Fibroblast of pulmonary artery (primary cell): ENCODE measurements at regions not wholly inside any gene's neighbourhood (a gene's known extent, or its start where the extent isn't known, plus 50 kb on each side); places are given as distances from the start of the nearest gene placed in this dataset.
"Not testable (repeated sequence)": the region's sequence is repeated elsewhere in the genome, so short reads cannot be mapped to it uniquely, and the experiment has no call there.

Experiments
- DNase-seq: peaks from one replicate; pipeline ENCODE4 v3.0.0-alpha.2; 2010; ENCODE audit warnings: low read depth
- H3K4me3 ChIP-seq: replicated peaks from 2 replicates; pipeline ENCODE4 v1.5.1; 2011; ENCODE audit warnings: low read depth, mild to moderate bottlenecking, control low read depth, low read length, moderate library complexity
- CTCF ChIP-seq: IDR thresholded peaks from 2 replicates; pipeline ENCODE4 v1.5.1; 2011; ENCODE audit warnings: mild to moderate bottlenecking, control low read depth, low read length, inconsistent platforms; ENCODE audit errors: missing control alignments

DNA sequence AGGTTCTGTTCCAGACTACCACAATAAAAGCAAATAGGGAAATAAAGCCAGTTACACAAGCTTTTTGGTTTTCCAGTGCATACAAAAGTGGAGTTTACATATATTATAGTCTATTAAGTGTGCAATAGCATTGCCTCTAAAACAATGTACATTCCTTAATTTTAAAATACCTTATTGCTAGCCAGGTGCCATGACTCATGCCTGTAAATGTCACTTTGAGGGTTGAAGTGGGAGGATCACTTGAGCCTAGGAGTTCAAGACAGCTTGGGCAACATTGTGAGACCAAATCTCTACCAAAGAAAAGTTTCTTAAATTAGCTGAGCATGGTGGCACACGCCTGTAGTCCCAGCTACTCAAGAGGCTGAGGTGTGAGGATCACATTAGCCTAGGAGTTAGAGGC is 52.9 kb upstream of the IMP4 start:
- no peak overlapping the region for H3K4me3 ChIP-seq
- no peak for TF ChIP-seq CTCF
- no peak for DNase-seq

- no peak for TF ChIP-seq CTCF
- no peak overlapping the region for H3K4me3 ChIP-seq
These were observed 54.0 kb upstream of the IMP4 start for GRCh38 chr2:130288467-130289403.

GRCh38 chr2:130287656-130288026 is 55.1 kb upstream of the IMP4 start:
- DNase-seq = no peak
- no peak for TF ChIP-seq CTCF
- no peak overlapping the region for H3K4me3 ChIP-seq

More at GRCh38 chr2:130288467-130289403, 54.0 kb upstream of the IMP4 start:
- DNase-seq = no peak

- TF ChIP-seq CTCF = no peak
- H3K4me3 ChIP-seq = no peak overlapping the region
- DNase-seq = no peak
These were observed 55.6 kb upstream of the IMP4 start for GRCh38 chr2:130286983-130287655.

- not testable (repeated sequence) for H3K4me3 ChIP-seq
These were observed 59.3 kb upstream of the IMP4 start for GRCh38 chr2:130283341-130283869.

DNA sequence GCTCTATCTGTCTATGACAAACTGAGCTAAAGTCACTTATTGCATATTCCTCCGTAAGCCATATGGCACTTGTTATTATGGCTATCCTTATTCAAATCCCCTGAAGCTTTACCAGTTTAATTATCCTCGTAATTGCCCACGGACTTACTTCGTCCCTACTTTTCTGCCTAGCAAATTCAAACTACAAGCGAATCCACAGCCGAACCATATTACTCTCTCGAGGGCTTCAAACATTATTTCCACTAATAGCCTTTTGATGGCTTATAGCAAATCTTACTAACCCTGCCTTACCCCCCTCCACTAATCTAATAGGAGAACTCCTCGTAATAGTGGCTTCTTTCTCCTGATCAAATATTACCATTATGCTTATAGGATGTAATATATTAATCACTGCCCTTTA is 63.1 kb upstream of the IMP4 start:
- DNase-seq, H3K4me3 ChIP-seq: not testable (repeated sequence)

More at GRCh38 chr2:130283341-130283869, 59.3 kb upstream of the IMP4 start:
- not testable (repeated sequence) for DNase-seq

DNA sequence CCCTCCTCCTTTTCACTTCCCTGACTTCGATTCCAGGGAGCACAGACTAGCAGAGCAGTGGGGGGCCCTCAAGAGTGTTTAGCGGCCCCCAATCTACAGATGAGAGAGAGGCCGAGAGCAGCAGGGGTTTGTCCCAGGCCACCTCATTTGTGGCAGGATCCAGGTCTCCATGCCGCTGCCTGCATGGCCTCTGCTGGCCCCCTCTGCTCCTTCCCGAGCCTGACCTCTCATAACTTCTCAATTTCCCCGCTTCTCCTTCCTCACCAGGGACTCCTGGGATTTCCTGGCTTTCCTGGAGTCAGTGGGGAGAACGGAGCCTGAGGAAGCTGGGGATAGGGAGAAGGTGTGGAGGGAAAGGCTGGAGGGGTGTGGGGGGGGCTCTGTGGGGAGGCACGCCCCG is 70.1 kb upstream of the TUBA3E start:
- DNase-seq, H3K4me3 ChIP-seq: not testable (repeated sequence)

- not testable (repeated sequence) for H3K4me3 ChIP-seq, DNase-seq
These were observed 69.3 kb upstream of the TUBA3E start for GRCh38 chr2:130267572-130267971.

- not testable (repeated sequence) for H3K4me3 ChIP-seq, DNase-seq
These were observed 68.6 kb upstream of the TUBA3E start for GRCh38 chr2:130266836-130267235.

- H3K4me3 ChIP-seq, DNase-seq: not testable (repeated sequence)
These were observed 67.5 kb upstream of the TUBA3E start for GRCh38 chr2:130265570-130266247.

DNA sequence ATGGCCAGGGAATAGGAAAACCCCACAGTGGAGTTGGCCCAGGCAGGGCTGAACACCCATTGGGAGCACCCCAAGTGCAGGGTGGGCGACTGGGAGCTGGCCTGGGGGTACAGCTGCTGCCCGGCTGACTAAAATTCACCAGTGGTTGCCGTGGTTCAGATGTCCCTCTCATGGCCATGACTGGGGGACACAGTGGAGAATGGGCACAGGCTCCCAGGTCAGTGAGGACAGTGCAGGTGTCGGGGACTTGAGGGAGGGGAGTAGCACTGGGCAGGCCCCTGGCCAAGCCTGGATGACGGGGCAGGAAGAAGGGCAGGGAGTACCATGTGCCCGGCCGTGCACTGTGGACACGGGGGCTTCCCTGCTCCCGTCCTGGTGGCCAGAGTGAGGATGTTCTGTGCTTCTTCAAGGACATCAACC is 66.7 kb upstream of the TUBA3E start:
- H3K4me3 ChIP-seq, DNase-seq: not testable (repeated sequence)
